ENCODE measurements at regions not wholly inside any gene's neighbourhood (a gene's known extent, or its start where the extent isn't known, plus 50 kb on each side); places are given as distances from the start of the nearest gene placed in this dataset.

DNA sequence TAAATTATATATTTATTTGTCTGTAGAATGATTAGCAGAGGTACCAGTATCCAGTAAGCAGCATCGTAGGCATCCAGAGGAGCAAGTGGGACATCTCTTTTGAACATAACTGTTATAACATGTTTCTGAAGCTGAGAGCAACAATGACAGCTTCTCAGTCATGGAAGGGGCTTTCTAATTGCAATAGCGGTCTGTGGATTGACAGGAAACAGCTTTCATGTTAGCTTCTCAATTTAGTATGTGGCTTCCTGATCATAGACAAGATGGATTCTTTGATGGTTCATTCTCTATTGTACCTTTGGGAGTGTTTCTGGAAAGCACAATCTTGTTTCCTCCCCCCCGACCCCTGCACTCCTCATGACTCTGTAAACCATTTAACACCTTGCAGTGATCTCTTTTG lies 434.6 kb upstream of the GNPDA2 start:
- BruUV-seq (replicated peaks) = no TSS peak
- FAIRE-seq (no peak), DNase-seq (ENCODE audit: low spot score) (no peak), ATAC-seq (no peak)
- Histone ChIP-seq H3K4me2 (ENCODE audit: low read depth, low read length) (no peak overlapping the region), H3K79me2 (ENCODE audit: insufficient read depth, low read length) (no peaks in the 10 kb centered on the region), H4K20me1 (ENCODE audit: insufficient read depth, low read length) (no peaks in the 10 kb centered on the region), H3K9me3 (ENCODE audit: low read length) (peaks cover 12% of the 10 kb centered on the region; the same call in 1 of the 2 replicates), H3K27me3 (ENCODE audit: control insufficient read depth in 1 of 2, insufficient read depth in 2 of 2, low read length in 2 of 2) (no peaks in the 10 kb centered on the region), H3K36me3 (replicated peaks in 1 of 2; ENCODE audit: control insufficient read depth in 1 of 2, insufficient read depth in 2 of 2, low read length in 2 of 2) (no peaks in the 10 kb centered on the region), H3K27ac (ENCODE audit: extremely low read length, insufficient read depth, low read length) (no peak overlapping the region), H3K9ac (ENCODE audit: insufficient read depth, low read depth, low read length) (no peak overlapping the region), H3K4me1 (ENCODE audit: insufficient read depth, low read length) (no peaks in the 10 kb centered on the region), H2AFZ (ENCODE audit: low read length) (no peak overlapping the region), H3K4me3 (replicated peaks in 1 of 3; ENCODE audit: insufficient read depth in 1 of 3, low read depth in 2 of 3, low read length in 3 of 3) (no peak overlapping the region)
- TF ChIP-seq U2AF2 (IDR thresholded peaks at IDR 0.05; ENCODE audit: low read depth, low read length) = no peak
- TF ChIP-seq, protein P1, sequence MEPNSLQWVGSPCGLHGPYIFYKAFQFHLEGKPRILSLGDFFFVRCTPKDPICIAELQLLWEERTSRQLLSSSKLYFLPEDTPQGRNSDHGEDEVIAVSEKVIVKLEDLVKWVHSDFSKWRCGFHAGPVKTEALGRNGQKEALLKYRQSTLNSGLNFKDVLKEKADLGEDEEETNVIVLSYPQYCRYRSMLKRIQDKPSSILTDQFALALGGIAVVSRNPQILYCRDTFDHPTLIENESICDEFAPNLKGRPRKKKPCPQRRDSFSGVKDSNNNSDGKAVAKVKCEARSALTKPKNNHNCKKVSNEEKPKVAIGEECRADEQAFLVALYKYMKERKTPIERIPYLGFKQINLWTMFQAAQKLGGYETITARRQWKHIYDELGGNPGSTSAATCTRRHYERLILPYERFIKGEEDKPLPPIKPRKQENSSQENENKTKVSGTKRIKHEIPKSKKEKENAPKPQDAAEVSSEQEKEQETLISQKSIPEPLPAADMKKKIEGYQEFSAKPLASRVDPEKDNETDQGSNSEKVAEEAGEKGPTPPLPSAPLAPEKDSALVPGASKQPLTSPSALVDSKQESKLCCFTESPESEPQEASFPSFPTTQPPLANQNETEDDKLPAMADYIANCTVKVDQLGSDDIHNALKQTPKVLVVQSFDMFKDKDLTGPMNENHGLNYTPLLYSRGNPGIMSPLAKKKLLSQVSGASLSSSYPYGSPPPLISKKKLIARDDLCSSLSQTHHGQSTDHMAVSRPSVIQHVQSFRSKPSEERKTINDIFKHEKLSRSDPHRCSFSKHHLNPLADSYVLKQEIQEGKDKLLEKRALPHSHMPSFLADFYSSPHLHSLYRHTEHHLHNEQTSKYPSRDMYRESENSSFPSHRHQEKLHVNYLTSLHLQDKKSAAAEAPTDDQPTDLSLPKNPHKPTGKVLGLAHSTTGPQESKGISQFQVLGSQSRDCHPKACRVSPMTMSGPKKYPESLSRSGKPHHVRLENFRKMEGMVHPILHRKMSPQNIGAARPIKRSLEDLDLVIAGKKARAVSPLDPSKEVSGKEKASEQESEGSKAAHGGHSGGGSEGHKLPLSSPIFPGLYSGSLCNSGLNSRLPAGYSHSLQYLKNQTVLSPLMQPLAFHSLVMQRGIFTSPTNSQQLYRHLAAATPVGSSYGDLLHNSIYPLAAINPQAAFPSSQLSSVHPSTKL (CRISPR knock-in tag; IDR thresholded peaks at IDR 0.05) = no peak
- TF ChIP-seq FIP1L1 (IDR thresholded peaks at IDR 0.05; ENCODE audit: borderline replicate concordance, insufficient read depth, low read depth, low read length) = no peak
- TF ChIP-seq PTBP1 (IDR thresholded peaks at IDR 0.05; ENCODE audit: low read depth, low read length, poor library complexity, severe bottlenecking) = no peak
- no peak for TF ChIP-seq ZNF264 (CRISPR knock-in tag; IDR thresholded peaks at IDR 0.05)
- no peak for TF ChIP-seq EP300 (IDR thresholded peaks at IDR 0.05; ENCODE audit: low read depth in 2 of 2, low read length in 2 of 2)
- no peak for TF ChIP-seq EP300 (CRISPR knock-in tag; IDR thresholded peaks at IDR 0.05; ENCODE audit: borderline replicate concordance)
- no peak for TF ChIP-seq ZNF792 (CRISPR knock-in tag; IDR thresholded peaks at IDR 0.05)
- TF ChIP-seq ZNF781 (CRISPR knock-in tag; IDR thresholded peaks at IDR 0.05; ENCODE audit: borderline replicate concordance, not compliant biosample characterization) = no peak
- TF ChIP-seq, protein P2, sequence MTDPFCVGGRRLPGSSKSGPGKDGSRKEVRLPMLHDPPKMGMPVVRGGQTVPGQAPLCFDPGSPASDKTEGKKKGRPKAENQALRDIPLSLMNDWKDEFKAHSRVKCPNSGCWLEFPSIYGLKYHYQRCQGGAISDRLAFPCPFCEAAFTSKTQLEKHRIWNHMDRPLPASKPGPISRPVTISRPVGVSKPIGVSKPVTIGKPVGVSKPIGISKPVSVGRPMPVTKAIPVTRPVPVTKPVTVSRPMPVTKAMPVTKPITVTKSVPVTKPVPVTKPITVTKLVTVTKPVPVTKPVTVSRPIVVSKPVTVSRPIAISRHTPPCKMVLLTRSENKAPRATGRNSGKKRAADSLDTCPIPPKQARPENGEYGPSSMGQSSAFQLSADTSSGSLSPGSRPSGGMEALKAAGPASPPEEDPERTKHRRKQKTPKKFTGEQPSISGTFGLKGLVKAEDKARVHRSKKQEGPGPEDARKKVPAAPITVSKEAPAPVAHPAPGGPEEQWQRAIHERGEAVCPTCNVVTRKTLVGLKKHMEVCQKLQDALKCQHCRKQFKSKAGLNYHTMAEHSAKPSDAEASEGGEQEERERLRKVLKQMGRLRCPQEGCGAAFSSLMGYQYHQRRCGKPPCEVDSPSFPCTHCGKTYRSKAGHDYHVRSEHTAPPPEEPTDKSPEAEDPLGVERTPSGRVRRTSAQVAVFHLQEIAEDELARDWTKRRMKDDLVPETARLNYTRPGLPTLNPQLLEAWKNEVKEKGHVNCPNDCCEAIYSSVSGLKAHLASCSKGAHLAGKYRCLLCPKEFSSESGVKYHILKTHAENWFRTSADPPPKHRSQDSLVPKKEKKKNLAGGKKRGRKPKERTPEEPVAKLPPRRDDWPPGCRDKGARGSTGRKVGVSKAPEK (CRISPR knock-in tag; IDR thresholded peaks at IDR 0.05; ENCODE audit: borderline replicate concordance) = no peak
- no peak for TF ChIP-seq JDP2 (CRISPR knock-in tag; IDR thresholded peaks at IDR 0.05; ENCODE audit: borderline replicate concordance)
- no peak for TF ChIP-seq ZNF572 (CRISPR knock-in tag; IDR thresholded peaks at IDR 0.05)
- no peak for TF ChIP-seq HNRNPLL (IDR thresholded peaks at IDR 0.05; ENCODE audit: low read depth, low read length, poor library complexity, severe bottlenecking)
- TF ChIP-seq, protein P3, sequence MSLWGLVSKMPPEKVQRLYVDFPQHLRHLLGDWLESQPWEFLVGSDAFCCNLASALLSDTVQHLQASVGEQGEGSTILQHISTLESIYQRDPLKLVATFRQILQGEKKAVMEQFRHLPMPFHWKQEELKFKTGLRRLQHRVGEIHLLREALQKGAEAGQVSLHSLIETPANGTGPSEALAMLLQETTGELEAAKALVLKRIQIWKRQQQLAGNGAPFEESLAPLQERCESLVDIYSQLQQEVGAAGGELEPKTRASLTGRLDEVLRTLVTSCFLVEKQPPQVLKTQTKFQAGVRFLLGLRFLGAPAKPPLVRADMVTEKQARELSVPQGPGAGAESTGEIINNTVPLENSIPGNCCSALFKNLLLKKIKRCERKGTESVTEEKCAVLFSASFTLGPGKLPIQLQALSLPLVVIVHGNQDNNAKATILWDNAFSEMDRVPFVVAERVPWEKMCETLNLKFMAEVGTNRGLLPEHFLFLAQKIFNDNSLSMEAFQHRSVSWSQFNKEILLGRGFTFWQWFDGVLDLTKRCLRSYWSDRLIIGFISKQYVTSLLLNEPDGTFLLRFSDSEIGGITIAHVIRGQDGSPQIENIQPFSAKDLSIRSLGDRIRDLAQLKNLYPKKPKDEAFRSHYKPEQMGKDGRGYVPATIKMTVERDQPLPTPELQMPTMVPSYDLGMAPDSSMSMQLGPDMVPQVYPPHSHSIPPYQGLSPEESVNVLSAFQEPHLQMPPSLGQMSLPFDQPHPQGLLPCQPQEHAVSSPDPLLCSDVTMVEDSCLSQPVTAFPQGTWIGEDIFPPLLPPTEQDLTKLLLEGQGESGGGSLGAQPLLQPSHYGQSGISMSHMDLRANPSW (CRISPR knock-in tag; IDR thresholded peaks at IDR 0.05; ENCODE audit: borderline replicate concordance) = no peak
- TF ChIP-seq ISL2 (CRISPR knock-in tag; IDR thresholded peaks at IDR 0.05) = no peak
- in situ Hi-C loops (cut with HindIII; ENCODE audit: extremely low pct_ligation_motif_present, low pct_unique_long_range_greater_than_20kb) = no loop called here
- POLR2A ChIA-PET = no interaction called here
- intact Hi-C loops (cut with micrococcal nuclease; ENCODE audit: unreplicated experiment) = no loop called here
- 4% methylated on average over 3 of the region's 3 CpGs for WGBS (ENCODE audit: low lambda C conversion rate)
- CTCF ChIA-PET (ENCODE audit: low intra/inter-chr PET ratio, low total read pairs) = no interaction called here

Measured in HepG2 (cell line).